A673 (cell line): ENCODE measurements at regions not wholly inside any gene's neighbourhood (a gene's known extent, or its start where the extent isn't known, plus 50 kb on each side); places are given as distances from the start of the nearest gene placed in this dataset.

Source experiments
- EZH2 ChIP-seq: fragments of 200-600 bp; sonication (generic); IDR thresholded peaks from 2 replicates; pipeline ENCODE4 v1.6.1; 2017; ENCODE audit warnings: borderline replicate concordance, low read depth, mild to moderate bottlenecking, mixed read lengths, antibody characterized with exemption, low read length; ENCODE audit not compliant: poor library complexity, severe bottlenecking
- TF ChIP-seq, protein P1 (sequence below): fragments of 300-800, 200-600 bp; sonication (generic); conservative IDR thresholded peaks from 2 replicates; pipeline ENCODE4 v1.5.1; 2017; ENCODE audit warnings: low read depth, mild to moderate bottlenecking, antibody characterized with exemption, low read length, moderate library complexity, mixed read lengths

DNA sequence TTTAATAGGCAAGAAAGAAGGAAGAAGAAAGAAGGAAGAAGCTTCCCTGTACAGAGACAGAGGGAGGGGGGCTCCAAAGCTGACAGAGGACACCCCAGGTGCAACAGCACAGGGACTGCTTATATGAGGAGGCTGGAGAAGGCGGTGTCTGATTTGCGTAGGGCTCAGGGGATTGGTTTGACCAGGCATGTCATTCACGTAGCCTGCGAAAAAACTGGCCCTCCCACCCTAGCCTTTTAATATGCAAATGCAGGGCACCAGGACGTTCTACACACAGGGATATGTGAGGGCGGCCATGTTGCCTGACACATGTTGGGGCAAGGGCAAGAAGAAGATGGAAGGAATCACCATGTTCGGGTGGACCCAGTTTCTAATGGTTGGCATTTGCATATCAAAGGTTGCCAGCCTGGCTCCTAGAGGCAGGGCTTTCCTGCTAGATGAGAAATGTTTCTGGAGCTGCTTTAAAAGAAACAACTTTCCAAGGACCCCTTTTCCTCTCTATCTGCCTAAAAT is 305.4 kb upstream of the CDYL start:
- TF ChIP-seq, protein P1, sequence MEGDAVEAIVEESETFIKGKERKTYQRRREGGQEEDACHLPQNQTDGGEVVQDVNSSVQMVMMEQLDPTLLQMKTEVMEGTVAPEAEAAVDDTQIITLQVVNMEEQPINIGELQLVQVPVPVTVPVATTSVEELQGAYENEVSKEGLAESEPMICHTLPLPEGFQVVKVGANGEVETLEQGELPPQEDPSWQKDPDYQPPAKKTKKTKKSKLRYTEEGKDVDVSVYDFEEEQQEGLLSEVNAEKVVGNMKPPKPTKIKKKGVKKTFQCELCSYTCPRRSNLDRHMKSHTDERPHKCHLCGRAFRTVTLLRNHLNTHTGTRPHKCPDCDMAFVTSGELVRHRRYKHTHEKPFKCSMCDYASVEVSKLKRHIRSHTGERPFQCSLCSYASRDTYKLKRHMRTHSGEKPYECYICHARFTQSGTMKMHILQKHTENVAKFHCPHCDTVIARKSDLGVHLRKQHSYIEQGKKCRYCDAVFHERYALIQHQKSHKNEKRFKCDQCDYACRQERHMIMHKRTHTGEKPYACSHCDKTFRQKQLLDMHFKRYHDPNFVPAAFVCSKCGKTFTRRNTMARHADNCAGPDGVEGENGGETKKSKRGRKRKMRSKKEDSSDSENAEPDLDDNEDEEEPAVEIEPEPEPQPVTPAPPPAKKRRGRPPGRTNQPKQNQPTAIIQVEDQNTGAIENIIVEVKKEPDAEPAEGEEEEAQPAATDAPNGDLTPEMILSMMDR: no peak
- no peak for TF ChIP-seq EZH2
